Activated CD4-positive, alpha-beta memory T cell treated with anti-CD3 and anti-CD28 coated beads for 36 hours (primary cell): ENCODE measurements at regions not wholly inside any gene's neighbourhood (a gene's known extent, or its start where the extent isn't known, plus 50 kb on each side); places are given as distances from the start of the nearest gene placed in this dataset.

Experiments used
- CTCF ChIA-PET: fragments of 350-600 bp; sonication (Branson Sonifier 250); formaldehyde crosslinking; loops from one replicate; lab custom pipeline; 2021; ENCODE audit warnings: antibody characterized with exemption, inconsistent platforms; lab: Charles Lee
- POLR2A ChIA-PET: fragments of 350-600 bp; sonication (Branson Sonifier 250); formaldehyde crosslinking; loops from one replicate; lab custom pipeline; 2021; ENCODE audit warnings: antibody characterized with exemption; lab: Charles Lee
- DNase-seq: peaks from one replicate; pipeline ENCODE4 v3.0.0-alpha.2; 2020
- H3K27ac Mint-ChIP-seq: one replicate; pipeline ENCODE4 v1.8.0; 2021; ENCODE audit warnings: mixed read lengths
- H3K27me3 Mint-ChIP-seq: one replicate; pipeline ENCODE4 v1.8.0; 2021; ENCODE audit warnings: mixed read lengths
- H3K36me3 Mint-ChIP-seq: one replicate; pipeline ENCODE4 v1.8.0; 2021; ENCODE audit warnings: mixed read lengths
- H3K4me1 Mint-ChIP-seq: one replicate; pipeline ENCODE4 v1.8.0; 2021; ENCODE audit warnings: low read depth, mixed read lengths
- H3K4me3 Mint-ChIP-seq: one replicate; pipeline ENCODE4 v1.8.0; 2021; ENCODE audit warnings: mild to moderate bottlenecking, mixed read lengths
- H3K9me3 Mint-ChIP-seq: one replicate; pipeline ENCODE4 v1.8.0; 2021; ENCODE audit warnings: mixed read lengths
- intact Hi-C: fragments of 100-400 bp; cut with micrococcal nuclease; formaldehyde crosslinking; loops from one replicate; pipeline ENCODE4 v1.15.1; 2023

GRCh38 chr10:83632701-83633100 lies 506.6 kb upstream of the GHITM start:
- no peaks in the 10 kb centered on the region for H3K27me3 Mint-ChIP-seq
- DNase-seq: no peak
- ChIA-PET POLR2A (no interaction called here), CTCF (no interaction called here)
- intact Hi-C loops: no loop called here
- H3K9me3 Mint-ChIP-seq: no peaks in the 10 kb centered on the region
- no peaks in the 10 kb centered on the region for H3K4me1 Mint-ChIP-seq
- H3K4me3 Mint-ChIP-seq: no peak overlapping the region
- H3K36me3 Mint-ChIP-seq: no peaks in the 10 kb centered on the region
- no peak overlapping the region for H3K27ac Mint-ChIP-seq

DNA sequence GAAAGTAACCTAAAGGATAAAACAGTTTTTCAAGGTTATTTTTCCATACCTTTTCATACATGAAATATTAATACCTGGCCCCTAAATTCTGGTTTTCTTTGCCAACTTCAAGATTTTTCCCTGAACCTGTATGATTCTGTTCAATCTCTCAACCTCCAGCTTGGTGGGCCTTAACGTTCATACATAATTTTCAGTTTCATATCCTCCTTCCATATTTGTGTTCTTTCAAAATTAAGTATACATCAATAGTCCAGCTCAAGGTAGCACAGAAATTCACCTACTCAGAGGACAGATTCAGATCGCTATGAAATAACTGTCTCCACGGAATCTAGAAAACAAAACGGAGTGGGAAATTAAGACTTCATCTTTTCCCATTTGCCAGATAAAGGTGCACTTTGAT lies 505.8 kb upstream of the GHITM start:
- H3K4me1 Mint-ChIP-seq: no peaks in the 10 kb centered on the region
- intact Hi-C loops: no loop called here
- no peaks in the 10 kb centered on the region for H3K9me3 Mint-ChIP-seq
- no peak overlapping the region for H3K4me3 Mint-ChIP-seq
- H3K36me3 Mint-ChIP-seq: no peaks in the 10 kb centered on the region
- no peaks in the 10 kb centered on the region for H3K27me3 Mint-ChIP-seq
- ChIA-PET POLR2A (no interaction called here), CTCF (no interaction called here)
- no peak for DNase-seq
- H3K27ac Mint-ChIP-seq: no peak overlapping the region

- no peaks in the 10 kb centered on the region for H3K36me3 Mint-ChIP-seq
- no peak overlapping the region for H3K27ac Mint-ChIP-seq
- no peaks in the 10 kb centered on the region for H3K9me3 Mint-ChIP-seq
- H3K27me3 Mint-ChIP-seq: no peaks in the 10 kb centered on the region
- H3K4me3 Mint-ChIP-seq: no peak overlapping the region
- intact Hi-C loops: no loop called here
- CTCF ChIA-PET: no interaction called here
- no peak for DNase-seq
- POLR2A ChIA-PET: no interaction called here
- no peaks in the 10 kb centered on the region for H3K4me1 Mint-ChIP-seq
Measured at GRCh38 chr10:83636826-83637225, 502.5 kb upstream of the GHITM start.

DNA sequence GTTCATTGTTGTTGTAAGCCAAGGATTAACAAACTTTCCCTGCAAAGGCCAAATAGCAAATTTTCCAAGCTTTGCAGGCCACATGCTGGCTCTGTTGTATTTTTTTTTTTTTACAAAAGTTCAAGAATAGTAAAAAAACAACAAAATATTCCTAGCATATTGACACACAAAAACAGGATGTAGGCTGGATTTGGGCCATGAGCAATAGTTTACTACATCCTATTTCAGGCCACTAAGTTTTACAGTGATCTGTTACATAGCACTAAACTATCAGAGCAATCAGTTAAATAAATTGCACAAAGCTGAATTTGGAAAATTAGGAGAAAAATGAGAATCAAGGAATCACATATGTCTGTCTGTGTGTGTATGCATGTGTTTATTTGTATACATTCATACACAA lies 491.8 kb upstream of the GHITM start:
- ChIA-PET POLR2A (no interaction called here), CTCF (interaction anchor here (0.8 kb wide), 1 partner anchor 224 kb away, joined by 3 read pairs; no protein-coding TSS in a partner anchor)
- Mint-ChIP-seq H3K36me3 (no peaks in the 10 kb centered on the region), H3K9me3 (peaks cover 3% of the 10 kb centered on the region), H3K27ac (no peak overlapping the region), H3K27me3 (no peaks in the 10 kb centered on the region), H3K4me3 (no peak overlapping the region), H3K4me1 (no peaks in the 10 kb centered on the region)
- intact Hi-C loops: no loop called here
- no peak for DNase-seq

DNA sequence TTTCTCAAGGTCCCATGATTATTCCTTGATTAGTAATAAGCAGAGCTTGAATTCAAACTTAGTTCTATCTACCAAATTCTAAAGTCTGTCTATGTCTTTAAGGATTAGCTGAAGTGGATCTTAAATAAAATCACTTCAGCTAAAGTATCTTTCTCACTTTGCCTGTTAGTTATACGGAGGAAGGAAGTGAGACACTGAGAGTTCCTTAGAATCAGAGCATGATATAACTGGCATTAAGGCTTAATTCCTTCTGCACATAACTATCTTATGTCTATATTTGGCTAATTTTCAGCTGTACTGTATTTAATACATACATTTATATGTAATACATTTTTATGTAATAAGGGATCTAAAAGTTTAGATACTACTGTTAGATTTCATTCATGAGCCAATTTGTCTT lies 491.1 kb upstream of the GHITM start:
- intact Hi-C loops: no loop called here
- Mint-ChIP-seq H3K9me3 (peaks cover 3% of the 10 kb centered on the region), H3K4me3 (no peak overlapping the region), H3K27ac (no peak overlapping the region), H3K27me3 (no peaks in the 10 kb centered on the region), H3K36me3 (no peaks in the 10 kb centered on the region), H3K4me1 (no peaks in the 10 kb centered on the region)
- DNase-seq: no peak
- CTCF ChIA-PET: no interaction called here
- POLR2A ChIA-PET: no interaction called here

- no peak overlapping the region for H3K27ac Mint-ChIP-seq
- ChIA-PET POLR2A (no interaction called here), CTCF (no interaction called here)
- H3K4me3 Mint-ChIP-seq: no peak overlapping the region
- peaks cover 3% of the 10 kb centered on the region for H3K9me3 Mint-ChIP-seq
- no peaks in the 10 kb centered on the region for H3K27me3 Mint-ChIP-seq
- intact Hi-C loops: no loop called here
- no peak for DNase-seq
- H3K36me3 Mint-ChIP-seq: no peaks in the 10 kb centered on the region
- H3K4me1 Mint-ChIP-seq: no peaks in the 10 kb centered on the region
Measured at GRCh38 chr10:83649471-83649870, 489.8 kb upstream of the GHITM start.

DNA sequence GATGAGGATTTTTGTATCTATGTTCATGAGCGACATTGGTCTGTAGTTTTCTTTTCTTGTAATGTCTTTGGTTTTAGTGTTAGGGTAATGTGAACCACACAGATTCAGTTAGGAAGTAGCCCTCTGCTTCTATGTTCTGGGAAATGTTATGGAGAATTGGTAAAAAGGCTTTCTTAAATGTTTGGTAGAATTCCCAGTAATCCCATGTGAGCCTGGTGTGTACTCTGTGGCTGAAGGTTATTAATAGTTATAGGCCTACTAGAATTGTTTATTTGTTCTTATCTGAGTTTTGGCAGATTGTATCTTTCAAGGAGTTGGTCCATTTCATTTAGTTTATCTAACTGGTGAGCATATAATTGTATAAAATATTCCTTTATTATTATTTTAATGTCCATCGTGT lies 484.6 kb upstream of the GHITM start:
- H3K4me1 Mint-ChIP-seq: no peaks in the 10 kb centered on the region
- H3K4me3 Mint-ChIP-seq: no peak overlapping the region
- no peak for DNase-seq
- no peaks in the 10 kb centered on the region for H3K27me3 Mint-ChIP-seq
- no peak overlapping the region for H3K27ac Mint-ChIP-seq
- H3K36me3 Mint-ChIP-seq: no peaks in the 10 kb centered on the region
- no peaks in the 10 kb centered on the region for H3K9me3 Mint-ChIP-seq
- ChIA-PET POLR2A (no interaction called here), CTCF (no interaction called here)
- intact Hi-C loops: no loop called here

- ChIA-PET CTCF (no interaction called here), POLR2A (no interaction called here)
- Mint-ChIP-seq H3K36me3 (no peaks in the 10 kb centered on the region), H3K27ac (no peak overlapping the region), H3K27me3 (no peaks in the 10 kb centered on the region), H3K4me1 (no peaks in the 10 kb centered on the region), H3K4me3 (no peak overlapping the region), H3K9me3 (no peaks in the 10 kb centered on the region)
- no peak for DNase-seq
- intact Hi-C loops: no loop called here
Measured at GRCh38 chr10:83656924-83657323, 482.4 kb upstream of the GHITM start.

GRCh38 chr10:83657487-83657886 lies 481.8 kb upstream of the GHITM start:
- ChIA-PET POLR2A (no interaction called here), CTCF (no interaction called here)
- H3K4me3 Mint-ChIP-seq: no peak overlapping the region

GRCh38 chr10:83663918-83664317 lies 475.4 kb upstream of the GHITM start:
- Mint-ChIP-seq H3K36me3 (no peaks in the 10 kb centered on the region), H3K4me3 (no peak overlapping the region), H3K4me1 (no peaks in the 10 kb centered on the region), H3K27me3 (no peaks in the 10 kb centered on the region), H3K27ac (no peak overlapping the region), H3K9me3 (peaks cover 3% of the 10 kb centered on the region)
- CTCF ChIA-PET: no interaction called here
- DNase-seq: no peak
- intact Hi-C loops: no loop called here
- POLR2A ChIA-PET: no interaction called here

More at GRCh38 chr10:83657487-83657886, 481.8 kb upstream of the GHITM start:
- Mint-ChIP-seq H3K27ac (no peak overlapping the region), H3K4me1 (no peaks in the 10 kb centered on the region), H3K9me3 (no peaks in the 10 kb centered on the region), H3K27me3 (no peaks in the 10 kb centered on the region), H3K36me3 (no peaks in the 10 kb centered on the region)
- DNase-seq: no peak
- intact Hi-C loops: no loop called here

DNA sequence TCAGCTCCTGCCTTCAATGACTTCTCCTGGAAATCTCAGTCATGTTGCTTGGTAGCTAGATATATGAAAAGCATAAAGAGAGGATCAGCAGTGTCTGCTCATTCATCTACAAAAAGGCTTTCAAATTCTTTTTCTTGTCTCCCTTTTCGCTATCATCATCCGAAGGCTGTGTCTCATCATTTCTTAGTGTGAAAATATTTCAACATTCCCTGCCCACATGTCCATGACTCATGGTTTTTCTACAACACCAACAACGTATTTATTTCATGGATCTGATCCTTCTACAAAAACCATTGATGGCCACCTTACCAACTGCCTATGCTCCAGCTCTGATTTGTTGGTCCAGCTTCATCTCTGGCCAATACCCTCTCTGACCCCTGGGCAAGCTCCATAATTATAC lies 472.5 kb upstream of the GHITM start:
- no peaks in the 10 kb centered on the region for H3K36me3 Mint-ChIP-seq
- peaks cover 3% of the 10 kb centered on the region for H3K27me3 Mint-ChIP-seq
- intact Hi-C loops: no loop called here
- ChIA-PET POLR2A (no interaction called here), CTCF (no interaction called here)
- H3K4me3 Mint-ChIP-seq: no peak overlapping the region
- DNase-seq: no peak
- no peak overlapping the region for H3K27ac Mint-ChIP-seq
- peaks cover 3% of the 10 kb centered on the region for H3K9me3 Mint-ChIP-seq
- H3K4me1 Mint-ChIP-seq: no peaks in the 10 kb centered on the region

- no peak for DNase-seq
- Mint-ChIP-seq H3K9me3 (peaks cover 3% of the 10 kb centered on the region), H3K27me3 (peaks cover 3% of the 10 kb centered on the region), H3K4me1 (no peaks in the 10 kb centered on the region), H3K36me3 (no peaks in the 10 kb centered on the region), H3K27ac (no peak overlapping the region), H3K4me3 (no peak overlapping the region)
- ChIA-PET POLR2A (no interaction called here), CTCF (no interaction called here)
- intact Hi-C loops: no loop called here
Measured at GRCh38 chr10:83667594-83667993, 471.7 kb upstream of the GHITM start.

GRCh38 chr10:83673316-83673715 lies 466.0 kb upstream of the GHITM start:
- DNase-seq: no peak
- H3K36me3 Mint-ChIP-seq: no peaks in the 10 kb centered on the region
- ChIA-PET CTCF (no interaction called here), POLR2A (no interaction called here)
- peaks cover 3% of the 10 kb centered on the region for H3K27me3 Mint-ChIP-seq
- no peak overlapping the region for H3K27ac Mint-ChIP-seq
- peaks cover 2% of the 10 kb centered on the region for H3K4me1 Mint-ChIP-seq
- intact Hi-C loops: no loop called here
- no peaks in the 10 kb centered on the region for H3K9me3 Mint-ChIP-seq
- H3K4me3 Mint-ChIP-seq: no peak overlapping the region

- DNase-seq: no peak
- Mint-ChIP-seq H3K36me3 (no peaks in the 10 kb centered on the region), H3K4me1 (peaks cover 28% of the 10 kb centered on the region), H3K27me3 (no peaks in the 10 kb centered on the region), H3K4me3 (no peak overlapping the region), H3K9me3 (no peaks in the 10 kb centered on the region), H3K27ac (no peak overlapping the region)
- POLR2A ChIA-PET: no interaction called here
- intact Hi-C loops: no loop called here
- CTCF ChIA-PET: no interaction called here
Measured at GRCh38 chr10:83677795-83678194, 461.5 kb upstream of the GHITM start.
